ENCODE measurements at regions not wholly inside any gene's neighbourhood (a gene's known extent, or its start where the extent isn't known, plus 50 kb on each side); places are given as distances from the start of the nearest gene placed in this dataset.

DNA sequence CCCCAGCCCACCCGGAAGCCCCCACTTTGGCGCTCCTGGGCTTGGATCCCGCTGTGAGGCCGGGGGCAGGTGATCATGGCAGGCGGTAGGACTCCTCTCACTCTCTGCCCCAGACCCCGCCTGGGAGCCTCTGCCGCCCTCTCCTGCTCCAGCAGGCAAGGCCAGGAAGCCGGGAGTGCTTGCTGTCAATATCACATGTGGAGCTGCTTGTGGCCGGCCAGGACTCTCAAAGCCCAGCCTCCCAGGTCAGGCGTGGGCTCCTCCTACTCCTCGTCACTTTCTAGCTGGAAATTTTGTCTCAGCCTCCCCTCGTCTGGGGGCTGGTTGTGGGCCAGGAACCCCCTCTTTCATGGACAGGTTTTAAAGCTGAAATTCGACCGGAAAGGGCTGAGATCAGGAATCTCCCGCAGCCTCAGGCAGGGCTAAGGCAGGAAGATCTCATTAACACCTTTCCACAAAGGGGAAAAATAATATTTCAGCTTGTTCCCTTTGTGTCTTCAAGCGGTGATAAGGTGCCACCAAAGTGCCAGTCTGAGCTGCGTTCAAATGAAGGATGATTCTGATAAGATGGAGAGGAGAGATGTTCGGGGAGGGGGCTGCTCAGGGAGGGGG lies 273.6 kb upstream of the PODXL start:
- no peak for TF ChIP-seq NR3C1 (IDR thresholded peaks at IDR 0.05)
- no peak for TF ChIP-seq POLR2A (IDR thresholded peaks at IDR 0.05; ENCODE audit: low read length)
- no peak for TF ChIP-seq CBX2 (IDR thresholded peaks at IDR 0.05; ENCODE audit: borderline replicate concordance, low read depth)
- no peak for TF ChIP-seq CTCF (IDR thresholded peaks at IDR 0.05)
- TF ChIP-seq, protein P1, sequence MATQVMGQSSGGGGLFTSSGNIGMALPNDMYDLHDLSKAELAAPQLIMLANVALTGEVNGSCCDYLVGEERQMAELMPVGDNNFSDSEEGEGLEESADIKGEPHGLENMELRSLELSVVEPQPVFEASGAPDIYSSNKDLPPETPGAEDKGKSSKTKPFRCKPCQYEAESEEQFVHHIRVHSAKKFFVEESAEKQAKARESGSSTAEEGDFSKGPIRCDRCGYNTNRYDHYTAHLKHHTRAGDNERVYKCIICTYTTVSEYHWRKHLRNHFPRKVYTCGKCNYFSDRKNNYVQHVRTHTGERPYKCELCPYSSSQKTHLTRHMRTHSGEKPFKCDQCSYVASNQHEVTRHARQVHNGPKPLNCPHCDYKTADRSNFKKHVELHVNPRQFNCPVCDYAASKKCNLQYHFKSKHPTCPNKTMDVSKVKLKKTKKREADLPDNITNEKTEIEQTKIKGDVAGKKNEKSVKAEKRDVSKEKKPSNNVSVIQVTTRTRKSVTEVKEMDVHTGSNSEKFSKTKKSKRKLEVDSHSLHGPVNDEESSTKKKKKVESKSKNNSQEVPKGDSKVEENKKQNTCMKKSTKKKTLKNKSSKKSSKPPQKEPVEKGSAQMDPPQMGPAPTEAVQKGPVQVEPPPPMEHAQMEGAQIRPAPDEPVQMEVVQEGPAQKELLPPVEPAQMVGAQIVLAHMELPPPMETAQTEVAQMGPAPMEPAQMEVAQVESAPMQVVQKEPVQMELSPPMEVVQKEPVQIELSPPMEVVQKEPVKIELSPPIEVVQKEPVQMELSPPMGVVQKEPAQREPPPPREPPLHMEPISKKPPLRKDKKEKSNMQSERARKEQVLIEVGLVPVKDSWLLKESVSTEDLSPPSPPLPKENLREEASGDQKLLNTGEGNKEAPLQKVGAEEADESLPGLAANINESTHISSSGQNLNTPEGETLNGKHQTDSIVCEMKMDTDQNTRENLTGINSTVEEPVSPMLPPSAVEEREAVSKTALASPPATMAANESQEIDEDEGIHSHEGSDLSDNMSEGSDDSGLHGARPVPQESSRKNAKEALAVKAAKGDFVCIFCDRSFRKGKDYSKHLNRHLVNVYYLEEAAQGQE (IDR thresholded peaks at IDR 0.05), result no peak
- no peak for TF ChIP-seq KDM1A (IDR thresholded peaks at IDR 0.05; ENCODE audit: low read depth)
- TF ChIP-seq ZSCAN20 (CRISPR knock-in tag; IDR thresholded peaks at IDR 0.05), result no peak

Measured in A549 (cell line).